Heart left ventricle (tissue), 13 donors: ENCODE measurements at regions not wholly inside any gene's neighbourhood (a gene's known extent, or its start where the extent isn't known, plus 50 kb on each side); places are given as distances from the start of the nearest gene placed in this dataset.

Experiments
- CTCF ChIP-seq, 12 donors: fragments of 200-600 bp; sonication (generic) in 4 of 12; IDR thresholded peaks; one replicate each; pipeline versions ENCODE4 v1.5.0 to v1.8.0; 2018 to 2022; ENCODE audit warnings: antibody characterized with exemption in 12 of 12, mild to moderate bottlenecking in 5 of 12
- POLR2A ChIP-seq, 2 donors: fragments of 450-650 bp; IDR thresholded peaks; one replicate each; pipeline ENCODE4 v1.6.1; 2017; ENCODE audit warnings: antibody characterized with exemption in 2 of 2, mild to moderate bottlenecking in 2 of 2, moderate library complexity in 2 of 2
- donor health status: ischemic (EF 13 %, LVEDD 7.1; RV severe dilation, severe dysfunction).
- donor health status: DM: no; HTN: yes; CAD: no.
- donor health status: DM: no; HTN: no; CAD: no.
- donor health status: ischemic (EF 25% LVEDD 6.9; RV normal size, moderate dysfunction).
- donor health status: ischemic (EF 25% LVEDD 5.7; RV mildly dilated, moderate dysfunction).
- donor health status: ischemic (EF 35%, LVEDD 5.7; RV mildly dilated, moderate dysfunction).
- donor health status: nonischemic (EF 11% LVEDD 7.7; RV severe dilation, severe dysfunction).
- donor health status: DM: yes; HTN: yes; CAD: no.
- donor health status: PGD.
- donor health status: ischemic (EF 29% LVEDD 5.4; RV normal size, mild dysfunction).
- donor health status: nonischemic (EF 23%, LVEDD 6.1; RV moderate dilation, normal function).

GRCh38 chr6:104166055-104166668 is 693.6 kb downstream of the HACE1 start:
- TF ChIP-seq POLR2A (IDR thresholded peaks at IDR 0.05) (no peak), CTCF (IDR thresholded peaks at IDR 0.05) (no peak)
